Prostate gland (tissue), 2 donors: ENCODE measurements at regions not wholly inside any gene's neighbourhood (a gene's known extent, or its start where the extent isn't known, plus 50 kb on each side); places are given as distances from the start of the nearest gene placed in this dataset.
A peak's percentile ranks its signal among the peaks of the same experiment; 100 is the strongest.

ENCODE experiments used
- DNase-seq: peaks from one replicate; pipeline ENCODE4 v3.0.0-alpha.2; 2019; ENCODE audit warnings: low spot score
- H3K27ac ChIP-seq, 2 donors: fragments of 200-600 bp; sonication (generic); 2 replicates each; pipeline ENCODE4 v1.5.1; 2017 to 2019
- H3K27me3 ChIP-seq: fragments of 200-600 bp; sonication (generic); replicated peaks from 2 replicates; pipeline ENCODE4 v1.5.1; 2019; ENCODE audit not compliant: insufficient read depth
- H3K36me3 ChIP-seq, 2 donors: fragments of 200-600 bp; sonication (generic); 1 replicate in 1 of 2; 2 replicates in 1 of 2; pipeline versions ENCODE4 v1.5.1 to v1.8.1; 2017 to 2019
- H3K4me1 ChIP-seq: fragments of 200-600 bp; sonication (generic); replicated peaks from 2 replicates; pipeline ENCODE4 v1.5.1; 2019
- H3K4me3 ChIP-seq, 2 donors: fragments of 200-600 bp; sonication (generic); 2 replicates each; pipeline ENCODE4 v1.5.1; 2017 to 2019
- H3K9me3 ChIP-seq: fragments of 200-600 bp; sonication (generic); 2 replicates; pipeline ENCODE4 v1.5.1; 2017
- POLR2A ChIP-seq: fragments of 450-650 bp; IDR thresholded peaks from one replicate; pipeline ENCODE4 v1.6.1; 2016; ENCODE audit warnings: antibody characterized with exemption, mild to moderate bottlenecking
- POLR2AphosphoS5 ChIP-seq: sonication (generic); formaldehyde crosslinking; IDR thresholded peaks from one replicate; pipeline ENCODE4 v1.6.1; 2017; ENCODE audit warnings: antibody characterized with exemption
- WGBS: methylation state at CpG from one replicate; pipeline ENCODE4 v1.1.5; 2018; 5-methylcytosine and 5-hydroxymethylcytosine counted together
- intact Hi-C: fragments of 100-400 bp; cut with DNase I; formaldehyde crosslinking; loops from one replicate; pipeline ENCODE4 v1.14.2; 2022
- TF ChIP-seq, protein P1 (sequence below), 4 experiments: fragments of 200-600 bp in 2 of 4; fragments of 450-650 bp in 2 of 4; sonication (generic) in 2 of 4; IDR thresholded peaks; 1 replicate in 3 of 4; 2 replicates in 1 of 4; pipeline ENCODE4 v1.5.1; 2016 to 2019; ENCODE audit warnings: antibody characterized with exemption in 4 of 4, mild to moderate bottlenecking in 2 of 4, moderate library complexity in 2 of 4

DNA sequence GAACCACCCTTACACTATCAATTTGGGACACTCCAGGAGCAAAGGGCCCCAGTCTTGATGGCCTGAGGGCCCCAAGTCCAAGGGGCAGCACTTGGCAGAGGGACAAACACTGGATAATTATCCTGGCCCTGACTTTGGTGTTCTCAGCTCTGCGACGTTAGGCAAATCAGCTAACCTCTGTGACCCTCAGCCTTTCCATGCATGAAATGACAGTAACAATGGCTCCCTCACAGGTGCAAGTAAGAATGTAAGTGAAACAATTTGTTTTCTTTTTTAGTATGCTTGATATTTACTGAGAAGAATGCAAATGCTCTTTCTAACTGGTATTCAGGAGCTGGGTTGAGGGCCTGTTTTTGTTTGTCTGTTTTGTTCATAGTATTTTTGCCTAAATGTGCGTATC lies 61.6 kb upstream of the PRDX6 start:
- WGBS, result 95% methylated on average over 3 of the region's 3 CpGs
- Histone ChIP-seq H3K27me3 (no peaks in the 10 kb centered on the region), H3K27ac (no peak overlapping the region), H3K36me3 (no peaks in the 10 kb centered on the region), H3K4me1 (no peaks in the 10 kb centered on the region), H3K4me3 (no peak overlapping the region), H3K9me3 (no peaks in the 10 kb centered on the region)
- TF ChIP-seq POLR2A, result no peak
- intact Hi-C loops, result no loop called here
- no peak for DNase-seq

DNA sequence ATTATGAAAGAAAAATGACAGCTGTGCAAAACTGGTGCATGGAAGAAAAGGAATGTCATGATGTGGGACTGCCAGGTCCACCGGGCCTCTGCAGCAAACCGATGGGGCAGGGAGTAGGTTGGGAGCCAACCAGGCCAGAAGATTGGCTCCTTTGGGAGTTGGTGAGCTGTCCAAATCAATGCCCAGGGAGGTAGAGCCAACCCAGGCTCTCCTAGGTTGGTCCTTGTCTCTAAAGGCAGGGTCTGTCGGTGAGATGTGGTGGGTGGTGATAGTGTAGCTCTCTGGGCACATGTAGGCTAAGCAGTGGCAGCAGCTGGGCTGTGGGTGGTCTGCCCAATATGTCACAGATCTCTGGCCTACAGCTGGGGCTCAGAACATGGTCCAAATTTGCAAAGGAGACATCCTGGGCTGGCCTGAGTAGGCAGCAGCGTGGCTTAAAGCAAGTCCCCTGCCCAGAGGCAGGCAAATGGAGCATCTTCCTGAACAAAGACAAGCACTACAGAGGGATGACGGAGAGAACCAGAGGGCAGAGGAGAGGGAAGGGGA lies 61.2 kb upstream of the PRDX6 start:
- Histone ChIP-seq H3K4me3 (no peak overlapping the region), H3K27ac (no peak overlapping the region), H3K4me1 (no peaks in the 10 kb centered on the region), H3K36me3 (no peaks in the 10 kb centered on the region), H3K27me3 (no peaks in the 10 kb centered on the region), H3K9me3 (no peaks in the 10 kb centered on the region)
- WGBS, result 86% methylated on average over 5 of the region's 5 CpGs
- no peak for DNase-seq
- TF ChIP-seq POLR2A (no peak), POLR2AphosphoS5 (no peak)
- TF ChIP-seq, protein P1, sequence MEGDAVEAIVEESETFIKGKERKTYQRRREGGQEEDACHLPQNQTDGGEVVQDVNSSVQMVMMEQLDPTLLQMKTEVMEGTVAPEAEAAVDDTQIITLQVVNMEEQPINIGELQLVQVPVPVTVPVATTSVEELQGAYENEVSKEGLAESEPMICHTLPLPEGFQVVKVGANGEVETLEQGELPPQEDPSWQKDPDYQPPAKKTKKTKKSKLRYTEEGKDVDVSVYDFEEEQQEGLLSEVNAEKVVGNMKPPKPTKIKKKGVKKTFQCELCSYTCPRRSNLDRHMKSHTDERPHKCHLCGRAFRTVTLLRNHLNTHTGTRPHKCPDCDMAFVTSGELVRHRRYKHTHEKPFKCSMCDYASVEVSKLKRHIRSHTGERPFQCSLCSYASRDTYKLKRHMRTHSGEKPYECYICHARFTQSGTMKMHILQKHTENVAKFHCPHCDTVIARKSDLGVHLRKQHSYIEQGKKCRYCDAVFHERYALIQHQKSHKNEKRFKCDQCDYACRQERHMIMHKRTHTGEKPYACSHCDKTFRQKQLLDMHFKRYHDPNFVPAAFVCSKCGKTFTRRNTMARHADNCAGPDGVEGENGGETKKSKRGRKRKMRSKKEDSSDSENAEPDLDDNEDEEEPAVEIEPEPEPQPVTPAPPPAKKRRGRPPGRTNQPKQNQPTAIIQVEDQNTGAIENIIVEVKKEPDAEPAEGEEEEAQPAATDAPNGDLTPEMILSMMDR (IDR thresholded peaks at IDR 0.05), result no peak
- intact Hi-C loops, result no loop called here

DNA sequence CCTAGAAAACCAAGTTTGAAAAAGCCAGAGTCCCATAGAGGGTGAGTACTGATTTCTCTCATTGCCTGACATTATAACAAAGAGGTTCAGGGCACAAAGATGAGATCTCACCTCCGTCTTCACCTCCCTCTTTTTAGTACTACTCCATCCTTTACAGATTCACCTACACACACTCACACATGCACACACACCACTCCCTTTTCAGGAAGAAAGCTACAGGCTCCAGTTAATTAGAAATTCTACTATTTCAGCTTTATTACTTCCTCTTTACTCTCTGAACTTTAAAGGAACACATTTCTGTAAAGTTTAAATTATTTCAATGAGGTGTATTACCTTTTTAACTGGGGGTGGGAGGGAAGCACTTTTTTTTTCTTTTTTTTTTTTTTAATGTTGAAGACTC lies 59.6 kb upstream of the PRDX6 start:
- H3K9me3 ChIP-seq, result no peaks in the 10 kb centered on the region
- H3K4me3 ChIP-seq, result no peak overlapping the region
- TF ChIP-seq POLR2A (no peak), POLR2AphosphoS5 (no peak)
- TF ChIP-seq, protein P1 (IDR thresholded peaks at IDR 0.05), result no peak
- no peaks in the 10 kb centered on the region for H3K4me1 ChIP-seq
- H3K27ac ChIP-seq, result no peak overlapping the region
- no peaks in the 10 kb centered on the region for H3K27me3 ChIP-seq
- no peaks in the 10 kb centered on the region for H3K36me3 ChIP-seq
- intact Hi-C loops, result no loop called here
- 64% methylated on average over 1 of the region's 1 CpG for WGBS
- DNase-seq, result no peak

DNA sequence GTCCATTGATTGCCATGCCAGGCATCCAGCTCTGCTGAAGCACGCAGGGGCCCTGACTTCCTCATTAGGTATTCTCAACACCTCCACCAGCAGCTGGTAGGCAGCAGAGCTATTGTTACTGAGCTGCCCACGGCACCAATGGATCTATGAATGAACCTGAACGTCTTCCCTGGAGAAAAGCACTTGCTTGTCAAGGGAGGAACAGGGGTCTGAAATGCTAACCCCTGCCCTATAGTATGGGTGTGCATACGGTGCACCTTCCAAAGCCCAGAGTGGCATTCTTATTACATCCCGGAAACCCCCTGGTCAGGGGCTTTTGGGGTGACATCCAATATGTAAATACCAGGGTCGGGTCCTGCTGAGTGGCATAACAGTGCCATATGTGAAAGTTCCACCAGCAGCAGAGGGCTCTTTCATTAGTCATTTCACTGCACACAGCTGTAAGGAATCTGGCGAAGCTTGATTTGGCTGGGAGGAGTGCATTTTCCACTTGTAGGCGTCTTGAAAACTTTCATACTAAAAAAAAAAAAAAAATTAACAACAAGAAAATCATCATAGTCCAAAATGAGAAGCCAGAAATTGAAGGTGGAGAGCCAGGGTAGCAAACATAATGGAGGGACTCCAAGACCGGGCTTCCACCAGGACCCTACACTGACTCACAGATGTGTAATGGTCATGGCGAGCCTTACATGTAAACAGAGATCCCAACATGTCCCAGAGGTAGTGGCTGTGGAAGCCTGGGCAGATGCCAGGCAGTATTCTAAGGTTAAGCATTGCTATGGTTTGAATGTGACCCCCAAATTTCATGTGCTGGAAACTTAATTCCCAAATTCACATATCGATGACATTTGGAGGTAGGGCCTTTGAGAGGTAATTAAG lies 58.8 kb upstream of the PRDX6 start:
- 88% methylated on average over 11 of the region's 11 CpGs for WGBS
- TF ChIP-seq POLR2AphosphoS5 (no peak), POLR2A (no peak)
- intact Hi-C loops, result no loop called here

DNA sequence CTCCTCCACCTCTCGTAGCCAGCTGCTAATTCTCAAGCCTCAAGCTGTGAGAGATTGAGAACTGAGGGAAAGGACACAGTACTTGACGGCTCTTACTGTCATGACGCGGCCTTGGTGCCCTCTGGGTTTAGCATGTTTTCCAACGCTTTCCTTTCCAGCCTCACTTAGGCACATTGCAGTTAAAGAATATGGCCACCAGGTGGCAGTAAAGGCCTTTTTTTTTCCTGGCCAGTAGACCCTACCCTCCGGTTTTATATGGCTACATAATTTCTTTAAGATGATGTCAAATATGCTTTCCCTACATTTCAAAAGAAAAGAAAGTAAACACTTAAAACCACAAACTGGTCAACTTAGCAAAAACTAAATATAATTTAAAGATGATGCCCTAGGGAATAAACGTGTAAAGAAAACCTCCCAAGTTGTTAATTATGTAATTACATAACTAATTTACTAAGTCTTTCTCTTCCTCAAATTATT lies 56.8 kb upstream of the PRDX6 start:
- Histone ChIP-seq H3K9me3 (no peaks in the 10 kb centered on the region), H3K4me3 (no peak overlapping the region), H3K27ac (no peak overlapping the region), H3K4me1 (no peaks in the 10 kb centered on the region), H3K36me3 (no peaks in the 10 kb centered on the region), H3K27me3 (no peaks in the 10 kb centered on the region)
- TF ChIP-seq POLR2A (no peak), POLR2AphosphoS5 (peak; percentile 52)
- TF ChIP-seq, protein P1 (IDR thresholded peaks at IDR 0.05), result peak; percentile 80 to 93 (median 88)
- peak; percentile 45 for DNase-seq
- WGBS, result 13% methylated on average over 7 of the region's 7 CpGs
- intact Hi-C loops, result loop anchor here (2.0 to 10.0 kb wide), 4 partner anchors 294 to 673 kb away; partner anchors contain the start of genes CENPL, DARS2 and KLHL20

More for the DNA sequence above, 58.8 kb upstream of the PRDX6 start:
- Histone ChIP-seq H3K27me3 (no peaks in the 10 kb centered on the region), H3K9me3 (no peaks in the 10 kb centered on the region), H3K27ac (no peak overlapping the region), H3K4me3 (no peak overlapping the region), H3K36me3 (no peaks in the 10 kb centered on the region), H3K4me1 (no peaks in the 10 kb centered on the region)
- no peak for DNase-seq
